ENCODE measurements at regions not wholly inside any gene's neighbourhood (a gene's known extent, or its start where the extent isn't known, plus 50 kb on each side); places are given as distances from the start of the nearest gene placed in this dataset.

DNA sequence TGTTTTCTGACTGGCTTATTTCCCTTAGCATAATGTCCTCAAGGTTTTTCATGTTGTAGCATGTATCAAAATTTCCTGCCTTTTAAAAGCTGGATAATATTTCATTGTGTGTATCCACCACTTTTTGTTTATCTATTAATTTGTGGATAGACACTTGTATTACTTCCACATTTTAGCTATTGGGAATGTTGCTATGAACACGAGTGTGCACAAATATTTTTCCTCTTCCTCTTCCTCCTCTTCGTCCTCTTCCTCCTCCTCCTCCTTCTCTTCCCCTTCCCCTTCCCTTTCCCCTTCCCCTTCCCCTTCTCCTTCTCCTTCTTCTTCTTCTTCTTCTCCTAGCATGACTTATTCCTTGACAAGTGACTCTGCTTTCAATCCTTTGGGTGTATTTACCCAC is 51.2 kb upstream of the KL start:
- Histone ChIP-seq H3K9ac (ENCODE audit: insufficient read depth, low read length, poor library complexity, severe bottlenecking) (no peak overlapping the region), H4K20me1 (ENCODE audit: insufficient read depth, low read length) (no peaks in the 10 kb centered on the region), H3K79me2 (ENCODE audit: insufficient read depth, low read length) (no peaks in the 10 kb centered on the region), H3K9me3 (replicated peaks in 1 of 2; ENCODE audit: control insufficient read depth in 1 of 2, insufficient read depth in 1 of 2, low read length in 2 of 2) (no peaks in the 10 kb centered on the region), H3K4me1 (ENCODE audit: control insufficient read depth in 1 of 2, insufficient read depth in 2 of 2, low read length in 2 of 2) (no peaks in the 10 kb centered on the region), H3K27me3 (ENCODE audit: control insufficient read depth in 2 of 2, insufficient read depth in 2 of 2, low read length in 2 of 2) (no peaks in the 10 kb centered on the region), H3K36me3 (replicated peaks in 1 of 2; ENCODE audit: control insufficient read depth in 1 of 2, insufficient read depth in 2 of 2, low read length in 2 of 2) (no peaks in the 10 kb centered on the region), H2AFZ (ENCODE audit: insufficient read depth, low read depth, low read length, poor library complexity, severe bottlenecking) (no peak overlapping the region), H3K4me3 (replicated peaks in 1 of 3; ENCODE audit: low read depth in 2 of 3, low read length in 3 of 3) (no peak overlapping the region), H3K27ac (ENCODE audit: low read depth in 1 of 2, low read length in 2 of 2) (no peak overlapping the region), H3K4me2 (replicated peaks; ENCODE audit: extremely low read depth, low read length, poor library complexity, severe bottlenecking) (no peak overlapping the region)
- Mint-ChIP-seq H3K4me1 (peaks cover 7% of the 10 kb centered on the region), H3K9me3 (peaks cover 0 to 11% (median 3%) of the 10 kb centered on the region in 7 donors), H3K27me3 (ENCODE audit: low read depth in 3 of 3) (no peaks in the 10 kb centered on the region), H3K36me3 (no peaks in the 10 kb centered on the region), H3K27ac (no peak overlapping the region), H3K4me3 (no peak overlapping the region)
- DNase-seq = no peak
- TF ChIP-seq, protein P1, sequence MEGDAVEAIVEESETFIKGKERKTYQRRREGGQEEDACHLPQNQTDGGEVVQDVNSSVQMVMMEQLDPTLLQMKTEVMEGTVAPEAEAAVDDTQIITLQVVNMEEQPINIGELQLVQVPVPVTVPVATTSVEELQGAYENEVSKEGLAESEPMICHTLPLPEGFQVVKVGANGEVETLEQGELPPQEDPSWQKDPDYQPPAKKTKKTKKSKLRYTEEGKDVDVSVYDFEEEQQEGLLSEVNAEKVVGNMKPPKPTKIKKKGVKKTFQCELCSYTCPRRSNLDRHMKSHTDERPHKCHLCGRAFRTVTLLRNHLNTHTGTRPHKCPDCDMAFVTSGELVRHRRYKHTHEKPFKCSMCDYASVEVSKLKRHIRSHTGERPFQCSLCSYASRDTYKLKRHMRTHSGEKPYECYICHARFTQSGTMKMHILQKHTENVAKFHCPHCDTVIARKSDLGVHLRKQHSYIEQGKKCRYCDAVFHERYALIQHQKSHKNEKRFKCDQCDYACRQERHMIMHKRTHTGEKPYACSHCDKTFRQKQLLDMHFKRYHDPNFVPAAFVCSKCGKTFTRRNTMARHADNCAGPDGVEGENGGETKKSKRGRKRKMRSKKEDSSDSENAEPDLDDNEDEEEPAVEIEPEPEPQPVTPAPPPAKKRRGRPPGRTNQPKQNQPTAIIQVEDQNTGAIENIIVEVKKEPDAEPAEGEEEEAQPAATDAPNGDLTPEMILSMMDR (IDR thresholded peaks at IDR 0.05) = no peak
- WGBS (ENCODE audit: insufficient coverage) = 34% methylated on average over 2 of the region's 2 CpGs
- intact Hi-C loops (cut with micrococcal nuclease) = no loop called here

Measured in CD14-positive monocyte (primary cell).